GM23248 (cell line): ENCODE measurements at regions not wholly inside any gene's neighbourhood (a gene's known extent, or its start where the extent isn't known, plus 50 kb on each side); places are given as distances from the start of the nearest gene placed in this dataset.

ENCODE experiments used
- EZH2 ChIP-seq: fragments of 200-600 bp; sonication (generic); IDR thresholded peaks from 2 replicates; pipeline ENCODE4 v1.6.1; 2018; ENCODE audit warnings: antibody characterized with exemption, mild to moderate bottlenecking; ENCODE audit not compliant: insufficient read depth, poor library complexity, severe bottlenecking
- EZH2phosphoT487 ChIP-seq: fragments of 200-600 bp; sonication (generic); IDR thresholded peaks from 2 replicates; pipeline ENCODE4 v1.6.1; 2018; ENCODE audit warnings: antibody characterized with exemption, moderate library complexity, mild to moderate bottlenecking, low read depth; ENCODE audit not compliant: insufficient read depth

DNA sequence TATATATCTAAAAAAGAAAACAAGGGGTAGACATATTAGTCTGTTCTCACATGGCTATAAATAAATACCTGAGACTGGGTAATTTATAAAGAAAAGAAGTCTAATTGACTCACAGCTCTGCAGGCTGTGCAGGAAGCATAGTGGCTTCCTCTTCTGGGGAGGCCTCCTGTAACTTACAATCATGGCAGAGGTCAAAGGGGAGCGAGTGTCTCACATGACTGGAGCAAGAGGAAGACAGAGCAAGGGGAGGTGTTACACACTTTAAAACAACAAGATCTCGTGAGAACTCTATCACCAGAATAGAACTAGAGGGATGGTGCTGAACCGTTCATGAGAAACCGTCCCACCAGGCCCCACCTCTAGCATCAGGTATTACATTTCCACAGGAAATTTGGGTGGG is 616.8 kb downstream of the TLE4 start:
- TF ChIP-seq EZH2 (no peak), EZH2phosphoT487 (no peak)
